GM12873 (cell line): ENCODE measurements at regions not wholly inside any gene's neighbourhood (a gene's known extent, or its start where the extent isn't known, plus 50 kb on each side); places are given as distances from the start of the nearest gene placed in this dataset.

Experiments
- TF ChIP-seq, protein P1 (sequence below): IDR thresholded peaks from 2 replicates; pipeline ENCODE4 v1.5.1; 2012; ENCODE audit warnings: low read depth, mild to moderate bottlenecking, moderate library complexity, low read length, control low read depth; ENCODE audit not compliant: insufficient read depth; ENCODE audit errors: missing control alignments

DNA sequence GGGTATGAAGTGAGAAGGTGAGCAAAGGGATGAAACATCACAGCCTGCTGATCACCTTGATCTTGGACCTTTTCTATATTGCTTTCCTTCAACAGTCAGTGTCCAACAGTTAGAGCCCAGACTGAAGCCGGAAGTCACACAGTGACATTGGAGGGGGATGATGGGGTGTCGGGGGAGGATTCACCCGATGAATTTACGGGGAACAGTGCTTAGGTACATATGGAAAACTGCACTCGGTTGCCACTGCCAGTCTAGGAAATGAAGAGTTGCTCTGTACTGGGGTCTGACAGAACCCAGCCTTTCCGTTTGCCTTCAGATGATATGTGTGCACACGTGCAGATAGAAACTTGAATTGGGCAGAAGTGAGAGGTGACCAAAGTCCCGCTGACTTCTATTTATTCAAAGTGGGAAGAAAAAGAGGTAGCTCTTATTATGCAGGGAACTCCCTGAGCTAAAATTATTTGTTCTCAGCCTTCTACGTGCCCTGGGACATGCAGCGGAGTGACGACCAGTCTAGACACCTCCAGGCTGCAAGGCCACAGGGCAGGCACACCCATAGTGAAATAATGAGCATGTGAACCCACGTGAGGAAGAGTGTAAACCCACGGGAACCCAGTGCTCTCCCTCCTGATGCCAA is 107.2 kb upstream of the INHBA start:
- TF ChIP-seq, protein P1, sequence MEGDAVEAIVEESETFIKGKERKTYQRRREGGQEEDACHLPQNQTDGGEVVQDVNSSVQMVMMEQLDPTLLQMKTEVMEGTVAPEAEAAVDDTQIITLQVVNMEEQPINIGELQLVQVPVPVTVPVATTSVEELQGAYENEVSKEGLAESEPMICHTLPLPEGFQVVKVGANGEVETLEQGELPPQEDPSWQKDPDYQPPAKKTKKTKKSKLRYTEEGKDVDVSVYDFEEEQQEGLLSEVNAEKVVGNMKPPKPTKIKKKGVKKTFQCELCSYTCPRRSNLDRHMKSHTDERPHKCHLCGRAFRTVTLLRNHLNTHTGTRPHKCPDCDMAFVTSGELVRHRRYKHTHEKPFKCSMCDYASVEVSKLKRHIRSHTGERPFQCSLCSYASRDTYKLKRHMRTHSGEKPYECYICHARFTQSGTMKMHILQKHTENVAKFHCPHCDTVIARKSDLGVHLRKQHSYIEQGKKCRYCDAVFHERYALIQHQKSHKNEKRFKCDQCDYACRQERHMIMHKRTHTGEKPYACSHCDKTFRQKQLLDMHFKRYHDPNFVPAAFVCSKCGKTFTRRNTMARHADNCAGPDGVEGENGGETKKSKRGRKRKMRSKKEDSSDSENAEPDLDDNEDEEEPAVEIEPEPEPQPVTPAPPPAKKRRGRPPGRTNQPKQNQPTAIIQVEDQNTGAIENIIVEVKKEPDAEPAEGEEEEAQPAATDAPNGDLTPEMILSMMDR = no peak

DNA sequence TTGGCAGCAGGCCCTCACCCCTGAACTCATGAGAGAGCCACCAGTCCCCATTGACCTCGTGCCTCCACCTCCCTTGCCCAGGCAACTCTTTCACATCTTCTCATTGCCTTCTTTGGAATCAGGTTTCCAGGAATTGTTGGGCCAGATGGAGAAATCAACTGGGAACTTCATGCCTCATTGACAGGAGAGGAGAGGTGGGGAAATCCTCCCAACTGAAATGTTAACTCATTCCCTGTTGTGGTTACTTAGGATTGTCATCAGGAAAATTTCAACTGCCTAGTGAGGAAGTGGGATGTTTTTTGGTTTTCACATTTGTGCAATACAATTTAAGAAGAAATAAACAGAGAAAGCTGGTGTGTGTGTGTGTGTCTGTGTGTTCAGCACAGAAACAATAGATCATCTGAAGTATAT is 106.6 kb upstream of the INHBA start:
- TF ChIP-seq, protein P1 = no peak

DNA sequence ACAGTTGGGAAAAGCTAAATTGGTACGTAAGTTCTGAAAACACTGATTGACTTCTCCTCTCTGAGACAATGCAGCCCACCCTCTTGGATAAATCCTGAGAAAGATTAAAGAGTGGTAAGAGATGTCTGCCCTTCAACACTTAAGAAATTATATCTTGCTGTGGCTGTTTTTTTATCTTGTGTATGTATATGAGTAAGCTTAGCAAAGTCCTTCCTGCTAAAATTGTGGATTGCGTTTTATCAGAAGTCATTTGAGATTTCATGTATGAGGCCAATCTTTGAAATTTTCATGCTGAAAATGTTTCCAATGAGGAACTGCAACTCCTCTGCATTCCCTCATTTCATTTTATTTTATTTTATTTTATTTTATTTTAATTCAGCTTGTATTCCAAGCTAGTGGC is 106.2 kb upstream of the INHBA start:
- TF ChIP-seq, protein P1 = no peak

DNA sequence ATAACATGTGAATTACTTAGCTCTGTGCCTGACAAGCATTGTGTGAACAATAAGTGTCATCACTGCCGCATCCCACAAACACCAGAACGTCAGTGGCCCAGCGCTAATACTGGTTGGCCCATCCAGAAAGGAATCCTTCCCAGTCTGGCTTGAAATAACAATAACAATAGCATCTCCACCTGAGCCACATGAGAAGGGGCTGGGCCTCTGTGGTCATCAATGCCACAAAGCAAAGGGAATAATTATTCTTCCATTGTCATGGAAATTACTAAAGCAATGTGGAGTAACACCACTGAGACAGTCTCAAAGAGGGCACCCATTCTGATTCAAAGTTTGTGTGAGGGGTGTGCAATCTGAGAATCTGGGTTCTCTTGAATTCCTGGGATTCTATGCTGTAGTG is 105.7 kb upstream of the INHBA start:
- TF ChIP-seq, protein P1 = no peak

DNA sequence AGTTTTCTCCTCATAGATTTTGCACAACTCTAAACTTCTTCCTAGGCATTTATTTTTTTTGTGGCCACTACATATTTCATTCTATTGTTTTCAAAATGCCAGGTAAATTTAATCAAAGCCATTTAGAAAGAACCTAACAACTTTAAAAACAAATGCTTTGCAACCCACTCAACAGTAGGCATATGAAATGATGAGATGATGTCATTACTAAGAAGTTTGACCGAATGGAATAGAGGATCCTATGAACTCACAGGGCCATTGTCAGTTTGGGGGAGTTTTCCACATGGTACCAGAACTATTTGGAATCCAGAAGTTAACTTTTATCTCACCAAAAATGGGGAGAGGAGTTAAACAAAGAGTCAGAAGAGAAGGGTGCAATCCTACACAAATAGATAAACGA is 100.7 kb upstream of the INHBA start:
- TF ChIP-seq, protein P1 = no peak

DNA sequence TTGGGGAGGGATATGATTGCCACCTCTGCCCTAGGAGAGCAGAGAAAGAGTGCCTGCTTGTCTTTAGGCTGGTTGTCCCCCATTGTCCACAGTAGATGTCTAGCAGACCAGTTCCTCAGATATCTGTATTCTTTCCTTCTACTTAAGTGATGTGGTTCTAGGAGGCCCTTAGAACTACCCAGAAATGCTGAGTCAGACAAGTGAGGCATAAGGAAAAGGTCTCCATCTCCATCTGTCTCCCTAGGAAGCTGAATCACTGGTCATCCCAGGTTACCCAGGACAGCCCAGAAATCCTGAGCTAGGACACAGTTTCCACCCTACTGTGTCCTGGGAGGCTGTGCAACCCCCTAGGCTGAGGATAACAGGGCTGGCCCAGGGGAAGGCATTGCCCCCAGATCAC is 93.4 kb upstream of the INHBA start:
- TF ChIP-seq, protein P1 = no peak

DNA sequence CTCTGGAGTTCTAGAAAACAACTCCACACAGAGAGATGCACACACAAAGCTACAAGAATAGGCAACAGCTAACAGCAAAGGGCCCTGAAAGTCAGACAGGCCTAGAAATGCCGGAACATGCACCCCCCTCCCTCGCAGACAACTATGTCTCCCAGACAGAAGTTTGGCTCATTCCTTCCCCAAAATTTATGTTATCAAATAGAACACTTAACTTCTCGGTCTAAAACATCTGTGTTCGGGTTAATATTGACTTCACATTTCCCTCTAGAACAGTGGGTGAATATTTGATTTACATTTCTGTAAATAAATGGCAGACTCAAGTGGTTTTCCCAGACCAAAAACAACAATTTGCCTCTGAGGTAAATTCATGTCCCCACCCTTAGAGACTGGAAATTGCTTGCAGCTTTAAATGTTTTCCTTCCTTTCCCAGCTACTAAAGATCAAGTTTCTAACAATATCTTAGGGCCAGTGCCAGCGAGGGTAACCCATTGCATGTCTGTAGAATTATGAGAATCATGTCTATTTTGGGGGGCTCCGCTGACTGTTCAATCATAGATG is 92.5 kb upstream of the INHBA start:
- TF ChIP-seq, protein P1 = no peak

DNA sequence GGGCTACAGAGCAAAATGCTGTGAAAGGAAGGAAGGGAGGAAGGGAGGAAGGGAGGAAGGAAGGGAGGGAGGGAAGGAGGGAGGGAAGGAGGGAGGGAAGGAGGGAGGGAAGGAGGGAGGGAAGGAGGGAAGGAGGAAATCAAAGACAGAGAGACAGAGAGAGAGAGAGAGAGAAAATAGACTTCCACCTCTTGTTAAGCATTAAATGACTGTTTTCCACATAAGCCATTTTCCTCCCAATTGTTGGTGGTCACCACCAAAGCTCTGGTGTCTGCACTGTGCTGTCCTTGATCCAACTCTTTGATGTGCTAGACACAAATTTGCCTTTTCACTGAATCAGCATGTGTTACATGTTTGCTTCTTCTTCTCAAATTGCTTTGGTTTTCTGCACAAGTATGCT is 90.7 kb upstream of the INHBA start:
- TF ChIP-seq, protein P1 = no peak
